Superior temporal gyrus (tissue), 1 donor: ENCODE measurements at regions not wholly inside any gene's neighbourhood (a gene's known extent, or its start where the extent isn't known, plus 50 kb on each side); places are given as distances from the start of the nearest gene placed in this dataset.
A peak's percentile ranks its signal among the peaks of the same experiment; 100 is the strongest.
"Not testable (repeated sequence)": the region's sequence is repeated elsewhere in the genome, so short reads cannot be mapped to it uniquely, and the experiment has no call there.

Experiments
- DNase-seq: peaks from one replicate; pipeline ENCODE4 v3.0.0-alpha.2; 2016; ENCODE audit errors: extremely low spot score

DNA sequence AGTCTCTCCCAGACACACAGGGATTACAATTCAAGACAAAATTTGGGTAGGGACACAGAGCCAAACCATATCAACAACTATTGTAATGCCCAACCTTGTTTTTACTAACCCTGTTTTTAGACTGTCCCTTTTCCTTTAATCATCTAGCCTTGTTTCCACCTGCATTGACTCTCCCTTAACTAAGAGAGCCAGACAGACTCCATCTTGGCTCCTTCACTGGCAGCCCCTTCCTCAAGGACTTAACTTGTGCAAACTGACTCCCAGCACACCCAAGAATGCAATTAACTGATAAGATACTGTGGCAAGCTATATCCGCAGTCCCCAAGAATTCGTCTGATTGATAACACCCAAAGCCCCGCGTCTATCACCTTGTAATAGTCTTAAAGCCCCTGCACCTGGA lies 151.8 kb upstream of the DGKB start:
- DNase-seq: not testable (repeated sequence)

DNA sequence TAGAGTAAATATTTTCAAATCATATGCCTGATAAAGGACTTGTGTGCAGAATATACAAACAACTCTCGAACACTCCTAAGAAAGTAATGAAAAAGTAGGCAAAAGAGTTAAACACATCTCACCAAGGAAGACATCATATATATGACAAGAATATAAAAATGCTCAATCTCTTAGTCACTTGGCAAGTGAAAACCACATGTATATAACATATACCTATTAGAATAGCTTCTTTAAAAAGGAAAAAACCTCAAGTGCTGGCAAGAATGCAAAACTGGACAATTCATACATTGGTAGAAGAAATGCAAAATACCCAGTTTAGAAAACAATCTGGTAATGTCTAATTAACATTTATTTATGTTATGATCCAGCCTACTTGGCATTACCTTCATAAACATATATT lies 146.6 kb upstream of the DGKB start:
- no peak for DNase-seq

DNA sequence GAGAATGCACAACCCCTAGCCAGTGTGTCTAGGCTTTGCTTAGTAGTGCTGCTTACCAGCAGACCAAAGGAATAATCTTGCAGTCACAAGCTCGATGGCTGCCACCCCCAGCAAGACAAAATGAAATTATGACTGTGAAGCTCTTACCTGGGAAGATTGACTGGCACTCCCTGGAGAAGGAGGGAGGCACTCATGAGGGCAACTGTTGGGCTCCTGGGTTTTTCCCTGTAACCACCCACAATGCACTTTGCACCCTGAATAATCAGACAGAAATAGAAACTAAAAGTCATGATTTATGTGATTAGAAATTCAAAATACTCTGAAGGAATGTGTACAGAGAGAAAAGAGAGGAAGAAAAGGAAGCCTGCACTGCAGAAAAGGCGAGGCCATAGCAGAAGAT lies 144.3 kb upstream of the DGKB start:
- DNase-seq: no peak

DNA sequence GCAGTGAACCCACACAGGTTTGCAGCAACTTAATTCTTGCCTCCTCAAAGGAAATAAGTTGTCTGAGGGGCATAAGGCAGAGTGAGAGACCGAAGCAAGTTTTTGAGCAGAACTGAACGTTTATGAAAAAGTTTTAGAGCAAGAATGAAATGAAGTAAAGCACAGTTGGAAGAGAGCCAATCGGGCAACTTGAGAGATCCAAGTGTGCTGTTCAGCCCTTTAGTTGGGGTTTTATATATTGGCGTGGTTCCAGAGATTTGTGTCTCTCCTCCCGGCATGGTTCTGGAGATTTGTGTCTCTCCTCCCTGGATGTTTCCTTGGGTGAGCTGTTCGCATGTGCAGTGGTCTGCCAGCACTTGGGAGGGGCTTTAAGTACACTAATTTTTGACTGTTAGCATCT lies 141.4 kb upstream of the DGKB start:
- no peak for DNase-seq

DNA sequence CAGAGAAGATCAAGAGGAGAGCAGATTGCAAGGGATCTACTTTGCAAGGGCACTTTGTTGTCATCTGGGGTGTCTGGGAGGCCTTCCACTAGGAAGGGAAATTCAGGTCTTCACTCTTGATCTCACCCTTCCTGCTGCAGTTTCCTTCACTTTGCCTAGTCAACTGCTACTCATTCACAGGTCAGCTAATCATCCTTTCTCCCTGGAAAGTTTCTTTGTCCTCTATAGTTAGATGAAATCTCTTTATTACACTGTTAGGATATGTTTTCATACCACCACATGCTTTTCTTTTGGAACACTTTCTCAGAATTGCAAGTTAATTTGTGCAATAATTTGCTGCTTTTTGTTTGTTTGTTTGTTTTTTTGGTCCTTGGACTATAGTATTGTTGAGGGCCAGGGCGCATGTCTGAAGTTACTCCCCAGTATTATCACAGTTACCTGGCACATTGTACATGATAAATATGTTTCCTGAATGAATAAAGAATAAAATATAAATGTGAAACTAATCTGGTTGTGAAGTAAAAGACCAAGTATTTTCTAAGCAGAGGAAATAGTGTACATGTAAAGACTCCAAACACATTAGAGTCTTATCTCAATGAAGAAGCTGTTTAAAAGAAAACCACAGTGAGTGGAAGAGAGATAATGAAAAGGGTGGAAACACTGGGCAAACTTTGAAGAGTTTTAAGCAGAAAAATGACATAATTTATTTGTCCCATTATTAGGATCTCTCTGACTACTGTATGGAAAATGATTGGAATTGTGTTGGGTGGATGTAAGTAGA lies 139.9 kb upstream of the DGKB start:
- no peak for DNase-seq

DNA sequence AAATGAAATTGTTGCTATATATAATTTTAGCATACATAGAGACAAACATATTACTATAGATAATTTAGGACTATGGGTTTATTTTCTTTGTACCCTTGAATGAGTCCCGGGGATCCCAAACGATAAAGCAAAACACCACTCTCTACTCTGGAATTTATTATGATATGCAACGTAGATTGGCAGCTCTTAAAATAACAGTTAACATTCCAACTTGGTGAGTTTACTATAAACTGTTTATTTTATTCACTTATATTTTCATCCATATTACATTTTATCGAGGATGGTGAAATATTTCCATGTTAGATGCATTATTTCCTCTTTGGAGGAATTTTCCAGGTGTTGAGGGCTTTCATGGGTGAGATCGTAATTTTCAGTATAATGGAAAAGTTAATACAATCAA lies 138.7 kb upstream of the DGKB start:
- no peak for DNase-seq

DNA sequence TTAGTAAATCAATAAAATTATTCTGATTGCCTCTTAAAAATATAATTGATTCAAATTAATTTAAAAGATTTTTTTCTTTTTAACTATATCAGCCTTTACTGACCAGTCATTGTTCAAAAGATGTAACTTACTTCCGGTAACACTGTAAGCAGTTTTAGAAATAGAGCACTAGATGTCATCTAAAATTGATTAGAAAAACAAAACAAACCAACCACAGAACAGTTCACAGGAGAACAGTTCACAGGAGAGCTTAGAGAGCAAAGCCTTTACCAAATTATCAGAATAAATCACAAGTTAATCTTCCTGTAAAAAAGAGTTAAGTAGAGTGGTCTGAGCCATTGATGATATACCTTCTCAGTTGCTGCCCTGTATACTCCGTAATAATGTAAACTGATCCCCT lies 133.3 kb upstream of the DGKB start:
- DNase-seq: no peak

DNA sequence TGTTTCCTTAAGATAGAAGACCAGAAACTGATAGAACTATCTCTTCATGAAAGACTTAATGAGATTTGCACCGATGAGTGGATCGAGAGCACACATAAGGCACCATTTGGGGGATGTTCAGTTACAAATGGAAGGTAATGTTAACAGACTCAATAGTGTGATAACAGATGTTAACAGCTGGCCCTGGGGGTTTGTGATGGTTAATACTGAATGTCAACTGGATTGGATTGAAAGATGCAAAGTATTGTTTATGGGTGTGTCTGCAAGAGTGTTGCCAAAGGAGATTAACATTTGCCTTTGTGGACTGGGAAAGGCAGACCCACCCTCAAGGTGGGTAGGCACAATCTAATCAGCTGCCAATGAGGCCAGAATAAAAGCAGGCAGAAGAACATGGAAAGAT lies 130.5 kb upstream of the DGKB start:
- DNase-seq: no peak

DNA sequence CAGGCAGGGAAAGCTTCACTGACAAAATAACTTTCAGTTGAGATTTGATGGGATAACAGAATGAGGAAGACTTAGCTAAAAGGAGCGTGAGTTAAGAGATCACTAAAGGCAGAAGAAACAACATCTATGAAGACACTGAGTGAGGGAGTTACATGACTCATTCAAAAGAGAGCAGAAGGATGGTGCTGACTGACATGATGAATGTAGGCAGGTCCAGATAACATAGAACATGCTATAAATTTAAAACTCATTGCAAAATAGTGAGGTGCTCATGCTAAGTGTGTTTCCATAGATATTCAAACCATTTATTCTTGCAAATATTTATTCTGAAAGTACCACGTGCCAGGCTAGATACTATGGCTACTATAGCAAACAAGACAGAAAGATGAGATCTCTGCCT lies 116.4 kb upstream of the DGKB start:
- no peak for DNase-seq

DNA sequence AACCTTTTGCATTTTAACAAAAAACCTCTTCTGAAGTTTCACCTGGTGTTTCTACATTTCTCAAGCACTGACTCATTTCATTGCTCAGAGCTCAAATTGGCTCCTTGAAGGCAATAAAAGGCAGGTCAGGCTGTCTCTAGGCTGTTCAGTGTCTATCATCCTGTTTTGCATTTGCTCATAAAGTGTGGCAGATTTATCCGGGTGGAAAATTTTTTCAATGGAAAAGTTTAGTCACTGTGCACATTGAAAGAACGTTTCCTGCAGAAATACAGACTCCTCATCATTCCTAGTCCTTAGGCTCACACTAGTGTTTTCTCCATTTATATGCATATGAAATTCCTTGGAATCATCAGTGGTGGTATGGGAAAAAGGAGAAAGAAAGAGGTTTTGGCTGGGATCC lies 114.2 kb upstream of the DGKB start:
- DNase-seq: no peak

DNA sequence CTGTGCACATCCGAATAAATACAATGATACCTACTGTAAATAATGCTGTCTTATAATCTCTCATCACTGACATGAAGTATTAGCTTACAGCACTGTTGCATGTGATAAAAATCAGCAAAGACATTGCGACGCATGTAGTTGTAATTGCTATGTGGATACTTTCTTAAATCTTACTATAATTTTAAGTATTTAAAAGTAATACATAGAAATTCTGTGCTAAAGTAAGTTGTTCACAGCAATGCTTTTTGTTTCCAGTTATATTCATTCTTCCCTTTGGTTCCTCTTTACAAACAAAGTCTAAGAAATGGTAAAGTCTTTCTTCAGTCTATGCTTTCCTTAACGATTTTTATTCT lies 113.7 kb upstream of the DGKB start:
- no peak for DNase-seq

DNA sequence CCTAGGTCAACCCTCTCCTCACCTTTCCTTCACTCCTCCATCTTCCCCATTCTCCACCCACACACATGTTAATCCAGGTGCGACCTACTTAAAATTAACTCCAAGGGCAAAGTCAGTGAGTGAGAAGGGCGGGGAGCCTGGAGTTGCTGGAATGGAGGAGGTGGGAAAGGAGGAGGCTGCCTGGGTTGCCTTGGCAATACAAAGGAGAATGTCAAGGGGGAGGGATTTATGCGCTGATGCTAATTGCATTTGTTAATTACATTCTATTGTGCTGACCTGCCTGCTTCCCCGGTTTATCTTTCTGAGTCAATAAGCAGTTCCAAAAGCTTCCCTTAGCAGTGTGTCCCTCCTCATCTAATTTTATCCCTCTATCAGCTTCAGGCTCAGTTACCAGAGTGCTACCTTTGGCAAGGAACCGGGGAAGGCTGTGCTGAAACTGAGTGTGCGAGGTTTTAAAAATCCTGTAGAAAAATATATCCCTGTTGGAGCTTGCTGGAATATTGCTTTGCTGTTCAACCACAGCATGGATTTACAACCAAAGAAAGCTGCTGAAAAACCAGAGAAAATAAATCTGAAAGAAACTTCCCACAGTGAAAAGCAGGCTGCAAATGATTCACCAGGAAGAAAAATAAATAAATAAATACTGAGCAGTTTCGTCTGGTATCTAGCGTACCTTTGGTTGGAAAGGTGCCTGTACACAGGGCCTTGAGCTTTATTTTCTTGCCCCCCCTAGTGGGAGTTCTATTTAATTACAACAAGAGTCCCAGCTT lies 113.2 kb upstream of the DGKB start:
- DNase-seq: peak; percentile 86

DNA sequence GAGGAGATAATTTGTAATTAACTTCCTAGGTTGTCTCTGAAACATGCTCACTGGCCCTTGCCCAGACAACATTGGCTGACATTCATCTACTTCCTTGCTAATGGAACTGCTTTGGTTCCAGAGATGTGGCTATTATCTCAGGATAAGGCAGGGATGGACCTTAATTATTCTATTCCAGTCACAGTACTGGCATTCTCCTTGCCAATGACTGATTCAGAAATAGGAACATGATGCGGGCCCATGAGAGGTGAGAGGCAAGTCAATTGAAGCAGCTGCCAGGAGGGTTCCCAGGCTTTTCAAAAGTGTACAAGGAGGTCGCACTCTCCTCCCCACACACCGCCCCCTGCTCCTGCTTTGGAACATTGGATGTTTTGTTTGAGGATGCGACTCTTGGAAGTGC lies 109.6 kb upstream of the DGKB start:
- DNase-seq: no peak

DNA sequence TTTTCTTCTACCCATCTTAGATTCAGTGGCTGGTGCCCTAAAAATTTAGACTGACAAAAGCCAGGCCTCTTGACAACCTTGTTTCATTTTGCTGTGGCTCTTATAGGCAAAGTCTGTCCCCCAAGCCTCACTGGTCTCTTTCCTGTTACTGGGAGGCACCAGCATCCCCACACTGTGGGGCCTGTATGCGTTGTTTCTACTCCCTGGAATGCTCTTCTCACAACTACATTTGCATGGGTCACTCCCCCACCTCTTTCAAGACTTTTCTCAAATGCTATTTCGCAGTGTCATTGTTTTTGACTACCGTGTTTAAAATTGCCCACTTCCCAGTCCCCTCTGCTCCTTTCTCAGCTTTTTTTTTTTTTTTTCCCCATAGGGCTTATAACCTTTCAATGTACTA lies 108.7 kb upstream of the DGKB start:
- no peak for DNase-seq

DNA sequence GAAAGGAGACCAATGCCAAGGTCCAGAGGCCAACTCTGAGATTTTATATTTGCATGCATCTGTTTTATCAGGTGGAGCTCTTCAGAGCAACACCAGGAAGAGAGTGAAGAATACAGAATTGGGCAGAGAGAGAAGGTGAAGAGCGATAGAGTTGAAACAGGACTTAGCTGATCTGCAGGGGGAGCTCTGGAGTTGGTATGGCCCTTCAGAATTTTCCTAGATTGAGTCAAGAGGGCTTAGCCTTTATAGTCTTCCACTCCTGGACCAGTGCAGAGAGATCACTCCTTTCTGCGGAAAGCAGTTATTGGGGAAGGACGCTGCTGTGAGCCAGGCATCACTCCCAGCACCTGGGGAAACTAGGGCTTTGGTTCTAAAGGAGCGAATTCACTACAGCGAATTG lies 105.0 kb upstream of the DGKB start:
- DNase-seq: no peak

DNA sequence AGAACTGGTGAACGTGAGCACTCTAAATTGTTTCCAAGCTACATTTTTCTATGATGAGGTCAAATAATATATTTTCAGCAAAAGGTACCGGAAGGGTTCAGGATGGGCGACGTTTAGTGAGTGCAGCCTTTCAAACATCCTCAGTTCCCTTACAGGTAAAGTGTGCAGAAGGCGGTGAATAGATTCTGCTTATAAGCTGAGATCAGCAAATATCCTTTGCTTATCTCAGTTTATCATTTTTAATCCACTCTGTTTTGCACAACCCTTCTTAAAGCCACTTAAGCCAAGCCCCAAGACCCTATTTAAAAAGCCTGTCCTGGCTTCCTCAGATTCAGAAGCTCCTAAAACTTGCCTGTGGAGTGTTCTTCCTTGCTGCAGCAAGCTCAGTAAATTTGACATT lies 103.1 kb upstream of the DGKB start:
- no peak for DNase-seq

DNA sequence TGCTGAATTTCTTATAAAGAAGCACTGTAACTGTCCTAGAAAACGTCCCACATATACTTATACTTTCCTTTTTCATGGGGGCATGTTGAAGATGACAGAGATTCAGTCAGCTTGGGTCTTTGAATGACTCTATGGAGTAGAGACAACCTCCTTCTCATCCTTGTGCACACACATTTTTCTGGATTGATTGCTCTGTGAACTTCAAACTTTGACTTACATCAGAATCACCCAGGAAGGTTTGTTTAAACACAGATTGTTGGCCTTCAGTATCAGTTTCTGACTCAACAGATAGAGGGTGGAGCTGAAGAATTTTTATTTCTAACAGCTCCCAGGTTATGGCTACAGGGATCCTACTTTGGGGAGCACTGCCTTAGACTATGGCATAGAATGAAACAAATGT lies 97.6 kb upstream of the DGKB start:
- no peak for DNase-seq

DNA sequence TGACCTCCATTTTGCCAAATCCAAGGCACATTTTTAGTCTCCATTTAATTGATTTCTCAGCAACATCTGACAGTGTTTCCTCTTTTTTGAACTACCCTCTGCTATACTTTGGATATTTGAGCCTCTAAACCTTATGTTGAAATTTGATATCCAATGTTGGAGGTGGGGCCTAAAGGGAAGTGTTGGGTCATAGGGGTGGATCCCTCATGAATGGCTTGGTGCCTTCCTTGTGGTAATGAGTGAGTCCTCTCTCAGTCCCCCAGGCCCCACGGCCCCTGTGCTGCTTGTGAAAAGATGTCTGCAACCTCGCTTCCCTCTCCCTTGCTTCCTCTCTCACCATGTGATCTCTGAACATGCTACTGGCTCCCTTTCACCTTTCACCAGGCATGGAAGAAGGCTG lies 96.8 kb upstream of the DGKB start:
- no peak for DNase-seq

DNA sequence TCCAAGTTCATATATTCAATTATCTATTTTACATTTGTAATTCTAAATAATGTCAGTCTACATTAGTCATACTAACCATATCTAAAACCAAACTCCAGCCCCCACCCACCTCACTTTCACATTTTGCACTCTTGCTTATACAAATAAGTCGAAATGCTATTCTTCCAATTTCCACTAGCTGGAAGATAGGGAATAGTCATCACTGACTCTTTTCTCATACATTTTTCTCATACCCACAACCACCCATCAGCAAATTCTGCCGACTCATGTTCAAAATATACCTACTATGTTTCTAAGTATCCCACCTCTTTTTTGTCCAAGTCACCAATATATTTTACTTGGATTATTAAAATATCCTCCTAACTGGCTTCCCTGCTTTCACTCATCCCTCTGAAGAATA lies 93.2 kb upstream of the DGKB start:
- DNase-seq: no peak

DNA sequence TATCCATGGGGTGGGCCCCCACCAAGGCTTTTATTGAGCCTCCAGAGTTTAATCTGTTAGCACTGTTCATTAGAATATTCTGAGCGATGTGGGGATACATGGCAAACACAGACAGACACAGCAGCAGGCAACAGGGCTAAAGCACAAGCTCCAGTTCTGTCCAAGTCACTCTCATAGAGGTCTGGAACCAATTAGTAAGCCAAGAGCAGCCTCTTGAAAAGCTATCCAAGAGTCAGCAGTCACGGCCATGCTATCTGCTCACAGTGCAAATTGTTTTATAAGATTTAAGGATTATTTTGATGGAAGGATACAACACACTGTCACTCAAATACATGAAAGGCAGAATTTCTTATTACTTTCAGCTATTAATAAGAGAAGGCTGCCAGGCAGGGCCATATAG lies 86.4 kb upstream of the DGKB start:
- no peak for DNase-seq

DNA sequence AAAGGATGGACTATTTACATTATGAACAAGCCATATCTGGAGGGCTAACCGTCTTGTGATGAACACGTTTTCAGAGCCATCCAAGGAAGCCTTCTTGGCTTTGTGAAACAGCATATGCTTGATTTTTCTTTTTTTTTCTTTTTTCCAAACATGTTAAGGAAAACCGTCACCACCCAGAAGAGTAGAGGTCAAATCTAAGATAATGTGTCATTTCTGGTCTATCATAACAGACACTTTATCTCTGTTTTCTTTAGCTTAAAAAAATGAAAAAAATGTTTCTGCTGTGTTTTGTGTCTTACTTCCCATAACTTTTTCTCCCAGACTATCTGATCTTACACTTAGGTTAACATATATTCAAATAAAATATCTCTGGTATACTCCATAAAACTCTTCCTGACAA lies 76.1 kb upstream of the DGKB start:
- DNase-seq: no peak

DNA sequence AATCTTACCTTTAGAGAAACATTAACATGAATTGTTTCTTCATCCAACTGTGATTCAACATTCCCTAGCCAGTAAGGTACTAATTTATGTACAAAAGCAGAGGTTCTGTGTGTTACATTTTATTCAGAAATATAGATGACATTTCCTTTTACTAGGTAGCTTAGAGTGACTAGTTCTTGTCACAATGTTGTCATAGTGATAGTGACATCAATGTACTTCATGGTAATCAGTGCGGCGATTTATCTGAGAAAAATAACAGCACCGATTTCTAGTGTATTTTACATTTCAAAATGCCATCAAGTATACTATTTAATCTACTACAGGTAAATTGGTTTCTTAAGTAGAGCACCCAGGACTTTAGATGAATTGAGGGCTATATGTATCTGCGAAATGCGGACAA lies 72.1 kb upstream of the DGKB start:
- DNase-seq: no peak

DNA sequence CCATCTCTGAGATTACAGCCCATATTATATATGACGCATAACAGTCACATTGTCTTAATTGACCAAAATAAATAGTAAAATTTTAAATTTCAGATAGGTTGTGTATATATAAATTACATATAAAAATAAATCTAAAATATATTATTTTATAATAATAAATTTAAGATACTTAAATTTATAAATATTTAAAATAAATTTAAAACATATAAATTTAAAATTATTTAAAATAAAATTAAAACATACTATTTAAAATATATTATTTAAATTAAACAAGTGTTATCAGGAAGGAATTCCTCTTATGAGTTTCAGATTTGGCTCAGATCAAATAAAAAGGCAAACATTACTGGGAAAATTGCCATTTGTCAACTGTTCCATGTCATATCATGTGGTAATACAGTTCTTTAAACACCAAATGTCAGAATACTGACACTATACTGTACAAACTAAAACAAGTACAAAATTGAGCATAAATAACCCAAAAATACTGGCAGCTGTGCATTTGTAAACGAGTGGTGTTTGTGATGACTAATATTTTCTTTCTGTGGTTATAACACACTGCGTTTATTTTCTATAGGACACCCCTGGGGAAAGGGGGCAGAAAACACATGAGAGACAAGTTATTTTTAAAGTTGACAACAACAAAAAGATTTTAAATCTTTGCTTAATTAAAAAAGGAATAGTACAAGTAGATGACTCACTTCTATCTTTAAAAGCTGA lies 71.3 kb upstream of the DGKB start:
- no peak for DNase-seq
